ENCODE measurements at regions not wholly inside any gene's neighbourhood (a gene's known extent, or its start where the extent isn't known, plus 50 kb on each side); places are given as distances from the start of the nearest gene placed in this dataset.
"Not testable (repeated sequence)": the region's sequence is repeated elsewhere in the genome, so short reads cannot be mapped to it uniquely, and the experiment has no call there.

DNA sequence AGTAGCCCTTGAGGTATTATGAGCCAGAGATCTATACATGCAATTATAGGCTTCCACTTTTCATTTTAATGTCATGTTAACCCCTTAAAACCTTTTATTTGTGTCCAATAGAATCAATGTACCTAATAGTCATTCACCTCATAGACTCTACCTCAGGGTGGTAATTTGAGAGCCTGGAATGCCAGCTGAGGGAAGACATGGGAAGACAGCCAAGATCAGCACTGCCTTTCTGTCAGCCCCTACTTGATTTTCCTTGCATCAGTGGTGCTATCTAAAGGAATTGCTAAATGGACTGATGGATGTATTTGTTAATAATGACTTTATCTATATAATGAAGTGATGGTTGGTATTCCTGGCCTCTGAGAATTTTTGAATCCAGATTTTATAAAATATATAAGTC is 113.3 kb upstream of the GBE1 start:
- no peak for FAIRE-seq
- no peak for DNase-seq (ENCODE audit: low spot score)

DNA sequence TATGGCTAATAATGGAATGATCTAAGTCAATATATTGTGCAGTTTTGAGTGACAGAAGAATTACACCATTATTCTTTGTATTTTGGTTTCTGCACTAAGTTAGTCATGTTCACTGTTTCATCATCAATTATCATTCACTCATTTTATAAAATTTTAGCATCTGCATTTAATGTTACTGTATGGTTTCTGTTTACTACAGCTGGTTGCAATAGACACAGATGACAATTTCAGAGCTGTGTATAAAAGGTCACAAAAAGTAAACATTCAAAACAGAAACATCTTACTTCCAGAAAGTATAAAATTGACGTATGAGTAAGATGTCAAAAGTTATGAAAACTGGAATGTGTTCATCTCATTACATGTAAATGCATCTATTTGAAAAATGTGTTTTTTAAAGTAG is 111.1 kb upstream of the GBE1 start:
- DNase-seq (ENCODE audit: low spot score) (no peak), FAIRE-seq (no peak)

DNA sequence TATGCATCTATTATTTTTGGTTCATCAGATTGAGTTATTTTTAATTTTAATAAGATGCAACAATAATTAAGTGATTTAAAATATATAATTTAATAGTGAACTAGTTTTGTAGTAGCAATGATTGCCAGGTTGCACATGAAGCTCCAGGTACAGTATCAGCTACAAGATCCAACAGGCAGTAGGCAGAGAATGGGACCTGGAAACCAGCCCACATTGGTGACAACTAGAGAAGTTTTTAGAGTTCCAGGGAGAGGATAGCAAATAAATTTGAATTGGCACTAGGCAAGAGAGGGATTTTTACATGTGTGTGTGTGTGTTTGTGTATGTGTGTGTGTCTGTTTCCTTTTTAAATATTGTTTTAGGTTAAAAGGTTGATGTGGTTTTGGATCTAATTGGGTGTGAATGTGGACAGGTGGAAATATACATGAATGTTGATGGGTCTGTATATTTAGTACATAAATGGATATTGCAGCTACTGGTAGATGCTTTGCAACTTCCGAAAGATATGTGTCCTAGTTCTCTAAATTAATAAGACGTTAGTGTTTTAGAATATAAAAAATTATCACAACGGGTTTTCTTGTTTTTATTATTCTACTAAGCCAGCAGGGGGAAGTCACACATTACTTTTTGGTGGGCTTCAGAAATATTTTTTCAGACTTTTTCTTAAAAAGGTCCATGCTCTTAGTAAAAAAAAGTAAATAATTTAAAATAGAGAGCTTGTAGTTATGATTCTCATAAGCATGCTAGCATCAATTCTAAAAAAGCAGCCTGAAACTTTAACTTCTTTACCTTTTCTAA is 110.1 kb upstream of the GBE1 start:
- DNase-seq (ENCODE audit: low spot score), result no peak
- no peak for FAIRE-seq

DNA sequence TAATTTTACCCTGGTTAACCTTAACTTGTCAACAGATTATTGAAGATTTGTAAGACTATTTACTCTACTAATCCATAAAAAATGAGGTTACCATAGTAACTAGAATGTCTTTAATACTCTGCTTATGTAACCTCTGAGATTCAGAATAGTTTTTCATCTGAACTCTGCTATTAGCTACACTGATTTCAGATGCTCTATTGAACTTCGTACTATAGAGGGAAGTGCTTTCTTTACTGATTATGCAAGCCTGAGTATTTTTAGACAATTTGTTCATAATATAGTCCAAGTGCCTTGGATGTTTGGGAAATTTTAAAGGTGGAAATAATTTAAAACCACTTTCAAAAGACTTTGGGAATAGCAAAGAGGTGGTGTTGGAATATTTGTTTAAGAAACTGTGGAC is 107.9 kb upstream of the GBE1 start:
- DNase-seq (ENCODE audit: low spot score) (no peak), FAIRE-seq (no peak)

DNA sequence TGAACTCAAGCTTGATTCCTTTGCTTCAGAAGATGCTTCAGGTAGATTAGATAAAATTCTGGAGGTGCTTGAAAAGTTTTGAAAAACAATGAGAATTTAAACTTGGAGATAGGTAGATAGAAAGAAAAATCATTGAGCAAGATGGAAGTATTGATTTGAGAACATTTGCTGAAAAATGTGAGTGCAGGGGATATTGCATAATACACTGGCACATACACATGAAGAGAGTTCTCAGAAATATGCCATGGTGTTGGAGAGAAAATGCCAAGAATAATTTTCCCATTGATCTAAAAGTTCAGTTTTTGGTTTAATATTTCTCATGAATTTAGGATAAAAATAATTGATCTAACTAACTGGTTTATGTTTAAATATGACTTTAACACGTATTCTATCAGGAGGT is 107.2 kb upstream of the GBE1 start:
- DNase-seq (ENCODE audit: low spot score) (no peak), FAIRE-seq (no peak)

DNA sequence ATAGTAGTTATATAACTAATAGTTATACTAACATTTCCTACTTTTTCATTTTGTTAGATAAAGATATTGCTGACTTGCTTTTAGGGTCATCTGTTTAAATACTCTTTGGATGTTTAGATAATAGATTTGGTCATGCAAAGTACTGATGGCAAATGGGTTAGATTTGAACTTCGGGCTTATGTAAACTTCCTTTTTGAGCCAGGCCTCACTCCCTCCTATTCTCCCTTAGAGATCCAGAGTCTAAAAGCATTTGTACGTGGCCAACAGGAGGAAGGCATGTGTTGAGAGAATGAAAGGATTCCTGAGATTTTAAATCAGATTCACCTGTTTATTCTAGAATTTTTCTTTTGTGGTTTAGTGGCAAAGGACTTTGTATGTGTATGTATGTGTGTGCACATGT is 106.4 kb upstream of the GBE1 start:
- DNase-seq (ENCODE audit: low spot score) (no peak), FAIRE-seq (no peak)

DNA sequence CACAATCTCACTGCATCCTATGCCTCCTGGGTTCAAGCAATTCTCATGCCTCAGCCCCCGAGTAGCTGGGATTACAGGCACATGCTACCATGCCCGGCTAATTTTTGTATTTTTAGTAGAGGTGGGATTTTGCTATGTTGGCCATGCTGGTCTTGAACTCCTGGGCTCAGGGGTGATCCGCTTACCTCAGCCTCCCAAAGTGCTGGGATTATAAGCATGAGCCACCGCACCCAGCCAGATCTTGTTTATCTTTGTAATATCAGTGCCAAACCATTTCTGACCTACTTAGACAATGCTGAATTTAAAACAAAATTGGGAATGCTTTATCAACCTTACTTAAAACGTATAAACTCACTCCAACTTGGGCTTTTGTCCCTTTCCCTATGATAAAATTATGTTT is 103.7 kb upstream of the GBE1 start:
- FAIRE-seq; DNase-seq (ENCODE audit: low spot score): not testable (repeated sequence)

DNA sequence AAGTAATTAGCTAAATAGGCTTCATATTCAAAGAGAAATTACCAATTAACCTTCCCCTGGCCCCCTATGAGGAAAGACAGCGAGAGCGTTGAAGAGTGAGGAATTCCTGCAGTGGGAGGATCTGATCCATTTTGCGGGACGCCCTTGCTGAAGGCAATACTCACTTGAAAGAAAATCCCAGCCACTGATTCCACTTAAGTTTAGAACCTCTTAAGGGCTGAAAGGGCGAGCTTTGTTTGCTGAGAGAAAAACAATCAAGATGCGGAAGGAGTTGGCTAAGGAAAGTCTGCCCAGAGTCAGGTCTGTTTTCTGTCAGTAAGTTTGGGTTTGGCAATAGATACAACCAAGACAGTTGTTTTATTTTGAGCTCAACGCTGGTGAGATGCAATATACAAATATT is 102.8 kb upstream of the GBE1 start:
- FAIRE-seq (no peak), DNase-seq (ENCODE audit: low spot score) (no peak)

DNA sequence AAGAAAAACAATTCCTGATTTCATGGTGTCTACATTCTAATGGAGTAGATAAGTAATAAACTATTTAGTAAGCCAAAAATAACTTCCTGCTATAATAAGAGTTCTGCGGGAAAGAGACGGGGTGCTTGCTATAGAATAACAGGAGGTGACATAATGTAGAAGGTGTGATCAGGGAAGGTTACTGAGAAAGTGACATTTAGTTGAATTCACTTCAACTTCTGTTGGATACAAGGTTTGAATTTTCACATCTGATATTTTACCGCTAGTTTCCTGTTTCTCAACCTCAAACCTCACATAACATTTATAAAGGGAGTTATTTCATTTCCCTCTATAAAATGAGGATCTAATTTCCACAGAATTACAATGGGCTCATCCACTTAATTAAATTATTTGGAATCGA is 102.3 kb upstream of the GBE1 start:
- DNase-seq (ENCODE audit: low spot score), result no peak
- no peak for FAIRE-seq

DNA sequence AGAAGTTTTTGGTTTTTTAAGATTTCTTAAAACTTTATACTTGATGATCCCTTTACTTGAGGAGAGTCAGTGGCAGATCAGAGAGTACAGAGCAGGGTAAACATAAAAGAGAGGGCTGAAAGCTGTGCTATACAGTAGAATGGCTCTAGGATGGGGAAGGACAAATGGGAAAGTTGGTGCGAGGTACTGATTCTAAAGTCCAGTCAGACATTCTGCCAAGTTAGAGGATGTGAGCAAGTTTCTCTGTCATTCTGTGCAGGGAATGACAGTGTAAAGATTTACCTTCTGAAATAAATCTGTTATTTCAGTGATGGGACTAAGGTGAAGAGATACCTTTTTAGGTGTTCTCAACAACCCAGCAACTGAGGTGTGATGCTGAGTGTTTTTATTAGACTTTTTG is 100.1 kb upstream of the GBE1 start:
- DNase-seq (ENCODE audit: low spot score) (no peak), FAIRE-seq (no peak)

DNA sequence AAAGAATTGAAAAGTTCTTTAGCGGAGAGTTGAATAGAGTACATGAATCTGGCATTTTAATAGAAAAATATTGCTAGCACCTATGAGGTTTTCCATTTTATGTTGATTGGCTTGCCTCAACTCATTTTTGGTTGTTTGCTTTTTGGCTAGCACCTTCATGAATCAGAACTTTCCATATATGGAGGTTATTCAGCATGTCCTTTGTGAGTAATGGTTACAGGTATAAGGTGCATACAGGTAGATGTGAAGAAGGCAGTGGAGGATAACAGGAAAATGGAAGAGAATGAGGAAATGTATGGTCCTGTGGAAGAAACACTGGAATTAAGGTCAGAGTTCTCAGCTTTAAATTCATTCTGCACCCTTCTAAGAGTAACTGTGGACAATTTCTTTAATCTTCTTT is 98.1 kb upstream of the GBE1 start:
- FAIRE-seq, result no peak
- no peak for DNase-seq (ENCODE audit: low spot score)

DNA sequence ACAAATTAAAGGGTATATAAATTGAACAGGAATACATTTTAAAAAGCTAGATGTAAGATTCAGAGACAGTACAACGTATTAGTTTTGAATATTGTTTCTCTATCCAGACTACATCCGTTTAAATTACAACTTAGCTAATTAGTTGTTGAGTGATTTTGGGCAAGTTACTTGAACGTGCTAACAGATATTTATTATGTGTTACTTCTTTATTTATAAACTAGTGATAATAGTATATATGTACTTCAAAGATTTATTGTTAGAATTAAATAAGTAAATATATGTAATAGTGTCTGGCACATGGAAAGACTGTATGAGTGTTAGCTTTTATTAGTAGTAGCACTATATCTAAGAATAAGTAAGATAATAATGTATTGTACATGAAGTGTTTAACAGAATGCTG is 92.0 kb upstream of the GBE1 start:
- no peak for FAIRE-seq
- no peak for DNase-seq (ENCODE audit: low spot score)

DNA sequence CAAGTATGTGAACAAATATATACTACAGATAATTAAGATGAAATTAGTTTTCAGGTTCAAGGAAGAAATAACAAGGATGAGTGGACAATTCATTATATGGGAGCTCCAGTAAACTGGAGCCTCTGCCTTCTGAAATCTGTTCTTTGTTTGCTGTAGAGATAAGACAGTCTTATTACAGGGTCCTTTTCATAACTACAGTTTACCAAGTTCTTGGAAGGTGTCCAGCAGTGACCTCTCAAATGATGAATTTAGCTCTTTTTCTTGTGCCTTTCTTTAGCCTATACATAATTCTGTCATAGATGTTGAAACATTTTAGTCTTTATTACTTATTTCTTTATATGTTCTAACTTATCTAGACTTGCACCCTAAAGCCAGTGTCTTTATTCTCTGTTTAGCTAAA is 89.7 kb upstream of the GBE1 start:
- no peak for FAIRE-seq

DNA sequence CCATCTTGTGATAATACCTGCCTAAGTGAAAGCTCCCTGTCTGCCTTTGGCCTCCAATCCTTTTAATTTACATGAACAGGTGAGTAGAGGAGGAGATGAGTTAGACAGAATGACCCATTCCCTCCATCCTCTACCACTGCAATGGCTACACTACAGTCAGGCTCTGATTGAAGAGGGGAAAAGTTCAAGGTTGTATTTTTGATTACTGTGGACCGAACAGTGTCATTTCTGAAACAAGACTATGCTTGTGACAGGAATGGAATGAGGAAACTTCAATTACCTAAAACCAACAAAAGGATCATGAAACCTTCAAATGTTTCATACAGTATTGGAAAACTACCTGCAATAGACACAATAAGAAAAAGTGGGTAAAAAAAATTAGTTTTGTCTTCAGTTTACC is 85.5 kb upstream of the GBE1 start:
- no peak for FAIRE-seq
- no peak for DNase-seq (ENCODE audit: low spot score)

More for the DNA sequence above, 89.7 kb upstream of the GBE1 start:
- DNase-seq (ENCODE audit: low spot score), result no peak

DNA sequence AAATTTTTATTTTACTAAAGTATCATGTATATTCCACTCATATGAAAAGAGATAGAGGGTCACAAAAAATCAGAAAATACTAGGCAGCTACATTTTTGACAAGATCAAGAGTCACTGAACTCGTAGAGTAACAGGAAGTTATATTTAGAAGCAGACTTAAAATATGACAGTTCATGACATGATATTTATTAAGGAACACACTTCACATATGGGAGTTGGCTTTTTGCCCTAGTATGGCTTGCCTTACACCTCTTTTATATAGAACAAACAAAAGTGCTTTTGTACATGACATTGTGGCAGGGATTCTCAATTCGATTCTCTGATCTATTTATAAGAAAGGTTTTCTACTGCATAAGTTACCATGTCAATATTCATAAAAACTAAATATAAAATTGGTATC is 80.1 kb upstream of the GBE1 start:
- FAIRE-seq (no peak), DNase-seq (ENCODE audit: low spot score) (no peak)

DNA sequence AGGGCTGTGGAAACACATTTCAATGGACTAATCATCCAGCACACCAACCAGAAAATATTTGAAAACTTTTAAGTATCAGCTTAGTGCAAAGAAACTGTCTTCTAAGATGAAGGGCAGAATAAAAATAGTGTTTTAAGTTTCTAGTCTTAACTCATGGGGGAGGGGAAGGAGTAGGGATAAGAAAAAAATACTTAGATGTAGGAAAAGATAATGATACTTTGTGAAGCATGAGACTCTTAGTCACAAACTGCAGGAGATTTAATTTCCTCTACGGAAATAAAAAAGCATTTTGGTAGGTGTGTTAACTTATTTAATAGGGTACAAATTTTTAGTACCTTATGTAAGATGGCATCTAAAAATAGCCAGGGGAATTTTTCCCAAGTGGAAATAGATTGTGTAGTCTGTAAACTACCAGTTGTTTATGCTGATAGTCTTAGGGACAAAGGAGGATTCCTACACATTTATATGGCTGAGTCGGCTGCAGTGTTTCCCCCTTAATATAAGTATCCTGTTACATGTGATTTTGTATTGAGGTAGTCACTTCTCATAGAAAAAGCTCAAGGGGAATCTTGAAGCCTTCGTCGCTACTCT is 78.2 kb upstream of the GBE1 start:
- no peak for DNase-seq (ENCODE audit: low spot score)
- FAIRE-seq, result no peak

DNA sequence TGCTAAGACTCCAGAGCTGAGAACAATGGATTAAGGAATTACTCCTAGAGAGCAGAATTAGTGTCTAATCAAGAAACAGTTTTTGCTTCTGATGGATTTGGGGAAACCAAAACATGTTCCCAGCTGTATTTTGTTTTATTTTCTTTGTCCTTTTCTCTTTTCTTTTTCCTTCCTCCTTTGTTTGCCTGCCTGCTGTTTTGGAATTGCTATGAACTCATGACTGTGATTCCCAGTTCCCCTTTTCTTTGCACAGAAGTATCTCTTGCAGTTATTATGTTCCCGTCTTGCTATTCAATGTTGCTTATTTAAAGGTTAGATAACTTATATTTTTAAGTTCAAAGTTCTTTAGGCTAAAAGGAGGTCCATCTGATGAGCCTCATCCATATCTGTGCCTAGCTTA is 77.0 kb upstream of the GBE1 start:
- DNase-seq (ENCODE audit: low spot score), result no peak
- FAIRE-seq, result no peak

DNA sequence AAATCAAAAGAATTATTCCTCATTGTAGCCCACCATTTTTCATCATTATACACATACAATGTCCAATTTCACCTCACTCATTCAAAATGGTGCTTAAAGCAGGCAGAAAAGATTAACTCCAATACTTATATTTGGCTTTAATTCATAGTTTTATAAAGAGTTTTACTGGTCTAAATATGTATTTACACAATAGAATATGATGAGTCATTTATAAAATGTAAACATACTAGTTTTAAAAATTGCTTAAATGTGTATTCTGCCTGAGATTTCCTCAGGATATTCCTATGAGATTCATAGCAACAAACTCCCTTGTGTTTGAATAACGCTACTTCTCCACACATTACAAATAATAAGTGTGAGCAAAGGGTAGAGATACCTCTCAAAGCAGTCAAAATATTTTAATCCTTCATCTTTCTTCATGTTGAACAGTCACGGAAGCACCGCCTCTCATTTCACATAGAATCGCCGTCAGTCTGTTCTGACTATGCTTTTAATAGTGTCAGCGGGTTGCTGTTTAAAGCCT is 75.7 kb upstream of the GBE1 start:
- no peak for FAIRE-seq
- DNase-seq (ENCODE audit: low spot score), result no peak

DNA sequence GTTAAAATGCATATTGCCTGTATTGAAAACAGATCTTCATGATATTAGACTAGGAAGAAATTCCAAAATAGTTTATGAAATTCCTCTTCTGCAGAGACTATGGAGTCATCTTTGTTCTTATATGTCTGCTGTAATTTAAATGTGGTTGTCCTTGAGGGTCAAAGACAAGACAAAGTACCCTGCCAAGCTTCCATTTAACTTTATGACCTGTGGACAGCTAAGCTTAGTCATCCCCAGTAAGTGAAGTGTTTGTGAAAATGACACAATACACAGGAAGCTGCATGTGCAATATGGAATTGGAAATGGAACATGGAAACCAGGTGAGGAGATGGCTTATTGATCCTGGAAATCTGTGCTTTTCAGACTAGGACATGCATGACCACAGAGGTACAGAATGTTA is 68.5 kb upstream of the GBE1 start:
- no peak for DNase-seq (ENCODE audit: low spot score)
- no peak for FAIRE-seq

DNA sequence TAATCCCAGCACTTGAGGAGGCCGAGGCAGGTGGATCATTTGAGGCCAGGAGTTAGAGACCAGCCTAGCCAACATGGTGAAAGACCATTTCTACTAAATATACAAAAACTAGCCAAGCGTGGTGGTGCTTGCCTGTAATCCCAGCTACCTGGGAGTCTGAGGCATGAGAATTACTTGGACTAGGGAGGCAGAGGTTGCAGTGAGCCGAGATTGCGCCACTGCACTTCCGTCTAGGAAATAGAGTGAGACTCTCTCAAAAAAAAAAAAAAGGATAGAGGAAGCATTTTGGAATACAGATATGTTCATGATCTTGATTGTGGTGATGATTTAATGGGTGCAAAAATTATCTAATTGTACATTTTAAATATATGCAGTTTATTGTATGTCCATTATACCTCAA is 67.8 kb upstream of the GBE1 start:
- DNase-seq (ENCODE audit: low spot score); FAIRE-seq: not testable (repeated sequence)

DNA sequence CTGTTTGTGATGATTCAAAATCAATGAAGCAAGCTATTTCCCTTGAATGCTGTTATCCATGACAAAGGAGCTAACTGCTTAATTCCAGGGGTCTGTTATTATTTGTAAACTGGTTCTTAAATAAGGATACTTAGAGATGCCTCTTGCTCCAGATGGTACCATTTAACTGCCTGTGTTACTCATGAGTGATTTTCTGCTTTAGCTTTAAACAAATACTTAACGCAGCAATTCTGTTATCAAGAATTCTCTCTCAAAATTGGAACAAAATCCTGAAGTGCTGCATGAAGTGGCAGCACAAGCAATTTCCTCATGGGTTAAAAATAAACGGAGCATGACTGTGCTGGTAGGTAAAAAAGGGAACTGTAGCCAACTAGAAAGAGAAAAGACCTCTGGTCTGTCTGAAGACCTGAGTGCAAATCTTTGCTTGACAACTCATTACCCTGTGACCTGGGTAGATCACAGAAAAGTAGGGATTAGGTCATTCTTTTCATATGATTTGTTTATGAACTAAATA is 62.5 kb upstream of the GBE1 start:
- DNase-seq (ENCODE audit: low spot score) (no peak), FAIRE-seq (no peak)

DNA sequence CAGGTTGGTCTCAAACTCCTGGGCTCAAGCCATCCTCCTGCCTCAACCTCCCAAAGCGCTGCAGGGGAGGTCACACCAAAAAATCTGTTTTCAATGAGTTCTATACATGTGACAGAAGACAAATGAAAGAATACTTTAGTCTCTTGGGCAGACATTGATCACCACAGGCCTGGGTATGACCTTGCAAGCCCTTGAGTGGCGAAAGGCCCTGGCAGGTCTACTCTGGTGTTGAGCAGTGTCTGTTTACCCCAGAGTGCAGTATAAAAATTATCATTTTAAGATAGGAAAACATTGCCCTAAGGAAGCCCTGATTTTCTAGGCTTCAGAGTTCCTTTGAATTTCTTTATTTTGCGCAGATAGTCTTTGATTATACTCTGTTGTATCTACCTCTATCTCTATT is 61.6 kb upstream of the GBE1 start:
- FAIRE-seq, result no peak

More for the DNA sequence above, 61.6 kb upstream of the GBE1 start:
- no peak for DNase-seq (ENCODE audit: low spot score)
